ENCODE measurements at regions not wholly inside any gene's neighbourhood (a gene's known extent, or its start where the extent isn't known, plus 50 kb on each side); places are given as distances from the start of the nearest gene placed in this dataset.

- Histone ChIP-seq H3K4me3 (no peak overlapping the region), H3K36me3 (no peaks in the 10 kb centered on the region), H3K4me1 (no peaks in the 10 kb centered on the region), H3K27me3 (no peaks in the 10 kb centered on the region), H3K9me3 (no peaks in the 10 kb centered on the region), H3K27ac (no peak overlapping the region)
- no peak for TF ChIP-seq CTCF (IDR thresholded peaks at IDR 0.05)
- ATAC-seq (no peak), DNase-seq (no peak)
- intact Hi-C loops (cut with DNase I): no loop called here
Observed at GRCh38 chr2:53434466-53434865, 333.1 kb upstream of the CHAC2 start.

GRCh38 chr2:53432936-53433335 is 334.7 kb upstream of the CHAC2 start:
- H3K27me3 ChIP-seq: no peaks in the 10 kb centered on the region
- ATAC-seq (no peak), DNase-seq (no peak)
- no peaks in the 10 kb centered on the region for H3K36me3 ChIP-seq
- no peak overlapping the region for H3K4me3 ChIP-seq
- intact Hi-C loops (cut with DNase I): no loop called here
- H3K4me1 ChIP-seq: no peaks in the 10 kb centered on the region
- TF ChIP-seq CTCF (IDR thresholded peaks at IDR 0.05): no peak
- no peaks in the 10 kb centered on the region for H3K9me3 ChIP-seq
- H3K27ac ChIP-seq: no peak overlapping the region

GRCh38 chr2:53429901-53430300 is 337.7 kb upstream of the CHAC2 start:
- ATAC-seq (no peak), DNase-seq (no peak)
- no peaks in the 10 kb centered on the region for H3K36me3 ChIP-seq
- no peaks in the 10 kb centered on the region for H3K4me1 ChIP-seq
- H3K9me3 ChIP-seq: no peaks in the 10 kb centered on the region
- TF ChIP-seq CTCF (IDR thresholded peaks at IDR 0.05): no peak
- intact Hi-C loops (cut with DNase I): loop anchor here in 1 of 2 donors (10.0 kb wide), 1 partner anchor 285 kb away; no protein-coding TSS in a partner anchor
- H3K27ac ChIP-seq: no peak overlapping the region
- no peaks in the 10 kb centered on the region for H3K27me3 ChIP-seq
- no peak overlapping the region for H3K4me3 ChIP-seq

GRCh38 chr2:53424902-53425301 is 342.7 kb upstream of the CHAC2 start:
- H3K27me3 ChIP-seq: no peaks in the 10 kb centered on the region
- no peak overlapping the region for H3K27ac ChIP-seq
- intact Hi-C loops (cut with DNase I): loop anchor here in 1 of 2 donors (10.0 kb wide), 1 partner anchor 290 kb away; no protein-coding TSS in a partner anchor
- no peaks in the 10 kb centered on the region for H3K9me3 ChIP-seq
- no peak for TF ChIP-seq CTCF (IDR thresholded peaks at IDR 0.05)
- ATAC-seq (no peak), DNase-seq (no peak)
- no peak overlapping the region for H3K4me3 ChIP-seq
- H3K4me1 ChIP-seq: no peaks in the 10 kb centered on the region
- no peaks in the 10 kb centered on the region for H3K36me3 ChIP-seq

GRCh38 chr2:53423465-53423864 is 344.1 kb upstream of the CHAC2 start:
- Histone ChIP-seq H3K27ac (no peak overlapping the region), H3K4me1 (no peaks in the 10 kb centered on the region), H3K9me3 (no peaks in the 10 kb centered on the region), H3K27me3 (no peaks in the 10 kb centered on the region), H3K36me3 (no peaks in the 10 kb centered on the region), H3K4me3 (no peak overlapping the region)
- DNase-seq: no peak
- intact Hi-C loops (cut with DNase I): loop anchor here in 1 of 2 donors (10.0 kb wide), 1 partner anchor 291 kb away; no protein-coding TSS in a partner anchor
- ATAC-seq: no peak
- TF ChIP-seq CTCF (IDR thresholded peaks at IDR 0.05): no peak
